Hematopoietic multipotent progenitor cell treated with erythropoietin and hydrocortisone succinate and interleukin-3 and kit ligand, for 4 days (in vitro differentiated cells): ENCODE measurements at regions not wholly inside any gene's neighbourhood (a gene's known extent, or its start where the extent isn't known, plus 50 kb on each side); places are given as distances from the start of the nearest gene placed in this dataset.
"Not testable (repeated sequence)": the region's sequence is repeated elsewhere in the genome, so short reads cannot be mapped to it uniquely, and the experiment has no call there.

Experiments used
- DNase-seq: peaks from one replicate; pipeline ENCODE4 v3.0.0-alpha.2; 2015

GRCh38 chr4:144384408-144384807 is 243.9 kb upstream of the GYPA start:
- no peak for DNase-seq

GRCh38 chr4:144399927-144400326 is 246.0 kb upstream of the HHIP start:
- peak; percentile 1 for DNase-seq

GRCh38 chr4:144402176-144402575 is 243.8 kb upstream of the HHIP start:
- DNase-seq: no peak

DNA sequence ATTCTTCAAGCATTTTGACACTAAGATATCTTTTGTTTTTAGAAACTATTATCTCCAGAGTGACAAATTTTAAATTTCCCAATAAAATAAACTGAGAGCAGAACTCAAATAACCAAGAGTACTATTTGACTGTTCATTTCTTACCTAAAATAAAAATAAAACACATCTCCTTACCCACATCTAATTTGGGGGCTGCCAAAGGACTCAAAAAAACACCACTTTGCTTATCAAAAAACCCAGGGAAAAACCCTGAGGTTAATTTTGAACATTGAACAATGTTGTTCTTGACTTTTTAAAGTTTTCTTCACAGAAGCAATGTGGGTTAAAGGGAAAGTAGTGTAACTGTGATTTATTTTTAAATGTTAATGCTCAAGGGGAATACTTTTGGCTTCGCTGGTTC is 243.0 kb upstream of the HHIP start:
- DNase-seq: no peak

- DNase-seq: no peak
Observed at GRCh38 chr4:144403893-144404292, 242.1 kb upstream of the HHIP start.

GRCh38 chr4:144409525-144409924 is 236.4 kb upstream of the HHIP start:
- DNase-seq: no peak

DNA sequence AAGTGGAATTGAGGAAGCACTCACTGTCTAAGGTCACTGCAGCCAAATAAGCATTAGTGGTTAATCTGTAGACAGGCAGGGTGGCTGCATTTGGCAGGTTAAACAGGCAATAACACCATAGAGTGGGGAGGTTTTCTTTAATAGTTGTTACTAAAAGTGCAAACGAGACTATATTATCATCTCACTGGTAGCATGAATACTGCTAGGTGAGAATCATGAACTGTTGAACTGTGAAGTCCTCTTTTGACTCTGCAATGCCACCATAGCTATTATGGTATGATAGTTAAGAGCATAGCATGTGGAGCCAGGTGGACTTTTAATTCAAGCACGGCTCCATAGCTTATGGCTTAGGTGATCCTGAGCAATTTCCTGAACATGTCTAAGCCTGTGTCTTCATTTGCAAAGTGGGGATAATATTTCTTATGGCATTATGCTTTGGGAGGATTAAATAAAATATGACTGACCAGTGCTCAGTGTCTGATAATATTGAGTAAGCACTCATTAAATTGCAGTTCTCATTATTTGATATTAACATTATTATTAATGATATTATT is 235.6 kb upstream of the HHIP start:
- no peak for DNase-seq

- no peak for DNase-seq
Observed at GRCh38 chr4:144411119-144411518, 234.8 kb upstream of the HHIP start.

DNA sequence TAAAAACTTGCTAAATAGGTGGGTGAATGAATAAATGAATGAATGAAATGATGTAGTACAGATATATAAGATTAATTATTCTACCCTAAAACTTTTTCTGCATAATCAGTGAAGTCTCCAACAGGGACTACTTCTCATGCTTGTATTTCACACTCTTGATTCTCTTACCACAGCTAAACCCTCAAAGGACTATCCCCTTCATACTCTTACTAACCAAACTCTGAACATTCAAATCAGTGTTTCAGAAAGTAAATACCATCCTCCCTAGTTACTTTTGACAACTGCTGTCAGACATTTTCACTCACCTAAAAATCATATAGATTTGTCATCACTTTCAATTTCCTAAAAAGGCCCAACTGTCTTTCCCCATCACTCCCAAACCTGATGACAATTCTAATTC is 234.3 kb upstream of the HHIP start:
- no peak for DNase-seq

DNA sequence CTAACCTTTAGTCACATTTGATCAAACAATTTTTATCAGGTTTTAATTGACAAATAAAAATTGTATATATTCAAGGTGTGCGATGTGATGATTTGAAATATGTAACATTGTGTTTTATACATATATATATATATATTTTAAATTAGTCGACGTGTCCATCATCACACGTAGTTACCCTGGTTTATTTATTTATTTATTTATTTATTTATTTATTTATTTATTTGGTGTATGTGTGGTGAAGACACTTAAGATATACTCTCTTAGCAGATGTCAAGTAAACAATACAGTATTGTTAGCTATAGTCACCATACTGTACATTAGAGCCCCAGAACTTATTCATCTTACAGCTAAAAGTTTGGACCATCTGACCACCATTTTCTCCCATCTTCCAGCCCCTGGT is 224.9 kb upstream of the HHIP start:
- no peak for DNase-seq

GRCh38 chr4:144421839-144422565 is 224.0 kb upstream of the HHIP start:
- DNase-seq: no peak

- DNase-seq: no peak
Observed at GRCh38 chr4:144423930-144424329, 222.0 kb upstream of the HHIP start.

DNA sequence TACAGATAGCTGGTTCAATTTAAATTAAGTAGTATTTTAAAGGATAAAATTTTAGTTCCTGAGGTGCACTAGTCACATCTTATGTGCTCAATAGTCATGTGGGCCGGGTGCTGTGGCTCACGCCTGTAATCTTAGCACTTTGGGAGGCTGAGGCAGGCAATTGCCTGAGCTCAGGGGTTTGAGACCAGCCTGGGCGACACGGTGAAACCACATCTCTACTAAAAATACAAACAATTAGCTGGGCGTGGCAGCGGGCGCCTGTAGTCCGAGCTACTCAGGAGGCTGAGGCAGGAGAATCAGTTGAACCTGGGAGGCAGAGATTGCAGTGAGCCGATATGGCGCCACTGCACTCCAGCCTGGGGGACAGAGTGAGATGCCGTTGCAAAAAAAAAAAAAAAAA is 219.9 kb upstream of the HHIP start:
- not testable (repeated sequence) for DNase-seq

DNA sequence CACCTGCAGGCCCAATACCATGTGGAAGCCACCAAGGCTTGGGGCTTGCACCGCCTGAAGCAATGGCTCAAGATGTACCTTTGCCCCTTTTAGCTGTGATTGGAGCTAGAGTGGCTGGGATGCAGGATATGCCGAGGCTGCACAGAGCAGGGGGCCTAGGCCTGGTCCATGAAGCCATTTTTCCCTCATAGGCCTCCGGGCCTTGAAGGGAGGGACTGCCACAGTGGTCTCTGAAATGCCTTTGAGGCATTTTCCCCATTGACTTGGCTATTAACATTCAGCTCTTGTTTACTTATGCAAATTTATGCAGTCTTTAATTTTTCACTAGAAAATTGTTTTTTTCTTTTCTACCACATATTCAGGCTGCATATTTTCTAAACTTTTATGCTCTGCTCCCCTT is 203.2 kb upstream of the HHIP start:
- DNase-seq: no peak

GRCh38 chr4:144449611-144450010 is 196.3 kb upstream of the HHIP start:
- DNase-seq: no peak

- DNase-seq: no peak
Observed at GRCh38 chr4:144450526-144450925, 195.4 kb upstream of the HHIP start.

DNA sequence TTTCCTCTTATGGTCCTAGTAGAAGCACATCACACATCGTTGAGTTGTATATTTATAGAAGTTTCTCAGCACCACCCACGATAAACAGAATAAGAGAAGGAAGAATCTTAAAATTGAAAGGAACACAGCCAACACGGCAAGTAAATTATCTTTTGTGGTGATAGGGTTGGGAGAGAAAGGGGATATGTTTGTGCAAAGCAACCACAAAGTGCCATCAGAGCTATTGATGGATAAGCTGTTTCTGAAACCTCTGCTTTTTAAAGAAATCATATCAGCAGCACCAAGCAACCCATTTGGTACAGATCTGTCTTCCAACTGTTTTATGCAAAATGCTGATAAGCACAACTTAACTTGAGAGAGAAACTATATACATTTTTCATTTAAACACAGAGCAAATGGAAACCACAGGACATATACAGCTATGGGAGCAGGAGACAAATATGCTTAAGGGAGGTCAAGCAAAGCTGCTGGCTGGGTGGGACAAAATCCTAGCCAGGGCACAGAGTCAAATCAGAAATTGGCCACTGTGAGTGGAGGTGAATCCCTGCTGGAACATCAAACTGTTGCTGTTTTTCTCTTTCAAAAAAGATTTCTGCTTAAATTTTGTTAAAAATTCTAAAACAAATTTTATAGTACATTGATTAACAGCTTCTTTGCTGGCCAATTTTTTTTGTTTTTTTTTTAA is 194.0 kb upstream of the HHIP start:
- DNase-seq: peak; percentile 15

DNA sequence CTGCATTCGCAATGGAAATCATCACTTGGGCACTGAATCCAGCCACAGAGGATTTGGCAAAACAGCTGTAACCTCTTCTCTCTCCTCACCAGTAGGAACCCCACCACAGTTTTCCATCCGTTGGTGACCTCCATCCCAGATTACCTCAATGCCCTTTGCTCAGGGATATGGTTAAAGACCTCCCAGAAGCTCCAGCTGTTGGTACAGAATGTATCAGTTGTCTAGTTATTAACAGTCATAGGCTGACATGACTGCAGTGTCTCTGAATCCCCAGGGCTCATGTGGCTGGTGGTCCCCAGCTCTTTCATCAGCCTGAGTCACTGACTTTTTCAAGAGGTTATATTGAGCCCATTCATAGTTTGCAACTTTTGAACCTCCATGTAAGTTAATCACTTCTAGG is 189.8 kb upstream of the HHIP start:
- DNase-seq: no peak

DNA sequence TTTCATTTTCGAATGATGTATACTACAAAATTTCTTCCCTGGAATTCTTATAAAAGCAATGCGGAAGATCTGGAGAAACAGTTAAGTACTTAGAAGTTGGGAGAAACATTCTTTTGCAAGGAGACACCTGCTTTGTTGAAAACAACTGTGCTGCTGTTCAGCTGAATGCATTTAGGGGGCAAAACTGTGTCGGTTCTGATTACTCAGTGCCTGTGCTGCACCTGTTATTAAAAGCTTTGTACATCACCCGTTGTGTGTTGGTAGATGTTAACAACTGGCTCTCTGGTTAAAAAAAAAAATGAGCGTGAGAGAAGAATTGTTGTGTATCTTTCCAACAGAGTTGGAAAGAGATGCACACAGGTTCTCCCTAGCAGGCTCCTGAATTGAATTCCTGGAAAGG is 184.1 kb upstream of the HHIP start:
- no peak for DNase-seq

GRCh38 chr4:144463236-144463635 is 182.7 kb upstream of the HHIP start:
- no peak for DNase-seq

DNA sequence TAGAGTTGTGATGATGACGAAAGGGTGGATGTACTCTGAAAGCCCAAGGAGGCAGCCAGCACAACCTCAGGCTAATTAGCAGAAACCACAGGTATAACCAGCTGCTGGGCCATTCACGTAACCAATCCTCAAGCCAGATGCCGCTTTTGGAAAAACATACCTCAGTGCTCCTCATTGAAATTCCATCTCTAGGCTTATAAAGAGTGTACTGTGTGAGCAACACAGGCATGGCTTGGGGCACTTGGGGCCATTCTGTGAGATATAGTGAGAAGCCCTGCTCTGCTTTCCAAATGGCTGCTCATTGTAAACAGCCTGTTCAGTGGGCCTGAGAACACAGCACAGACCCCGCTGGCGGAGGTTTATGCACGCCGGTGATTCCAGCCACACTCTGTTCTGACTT is 182.1 kb upstream of the HHIP start:
- DNase-seq: no peak

GRCh38 chr4:144465546-144465945 is 180.4 kb upstream of the HHIP start:
- no peak for DNase-seq

DNA sequence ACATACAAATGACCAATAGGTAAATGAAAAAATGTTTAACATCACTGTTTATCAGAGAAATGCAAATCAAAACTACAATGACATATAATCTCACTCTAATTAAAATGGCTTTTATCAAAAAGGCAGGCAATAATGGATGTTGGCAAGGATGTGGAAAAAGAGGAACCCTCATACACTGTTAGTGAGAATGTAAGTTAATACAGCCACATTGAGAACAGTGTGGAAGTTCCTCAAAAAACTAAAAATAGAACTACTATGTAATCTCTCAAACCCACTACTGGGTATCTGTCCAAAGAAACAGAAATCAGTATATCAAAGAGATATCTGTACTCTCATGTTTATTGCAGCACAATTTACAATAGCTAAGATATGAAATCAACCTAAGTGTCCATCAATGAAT is 165.9 kb upstream of the HHIP start:
- peak; percentile 4 for DNase-seq

DNA sequence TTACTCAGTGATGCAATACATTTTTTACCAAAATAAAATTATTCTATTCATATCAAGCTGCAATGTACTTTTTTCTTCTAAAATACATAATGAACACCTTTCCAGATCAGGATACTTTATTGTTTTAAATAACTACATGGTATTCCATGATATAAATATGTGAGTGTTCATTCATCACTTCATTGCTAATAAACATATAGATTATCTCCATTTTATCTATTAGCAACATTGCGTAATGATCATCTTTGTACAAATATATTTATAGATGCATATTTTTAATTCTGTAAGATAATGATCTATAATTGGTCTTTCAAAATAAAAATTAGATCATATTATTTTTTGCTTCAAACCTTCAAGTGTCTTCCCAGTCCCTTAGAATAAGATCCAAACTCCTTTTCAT is 156.1 kb upstream of the HHIP start:
- DNase-seq: no peak

GRCh38 chr4:144494280-144494679 is 151.7 kb upstream of the HHIP start:
- DNase-seq: no peak
